ENCODE measurements at regions not wholly inside any gene's neighbourhood (a gene's known extent, or its start where the extent isn't known, plus 50 kb on each side); places are given as distances from the start of the nearest gene placed in this dataset.

- Histone ChIP-seq H3K36me3 (replicated peaks in 1 of 2) (no peaks in the 10 kb centered on the region), H3K27me3 (no peaks in the 10 kb centered on the region), H3K9me3 (replicated peaks in 1 of 3) (no peaks in the 10 kb centered on the region), H3K4me1 (replicated peaks in 1 of 2) (no peaks in the 10 kb centered on the region), H3K4me3 (no peak overlapping the region), H3K27ac (no peak overlapping the region)
- WGBS, 4 donors = 22 to 41% (median 32%) methylated on average over 1 of the region's 1 CpG
- intact Hi-C loops (cut with DNase I) = no loop called here
- no peak for TF ChIP-seq POLR2A (IDR thresholded peaks at IDR 0.05)
- TF ChIP-seq, protein P1, sequence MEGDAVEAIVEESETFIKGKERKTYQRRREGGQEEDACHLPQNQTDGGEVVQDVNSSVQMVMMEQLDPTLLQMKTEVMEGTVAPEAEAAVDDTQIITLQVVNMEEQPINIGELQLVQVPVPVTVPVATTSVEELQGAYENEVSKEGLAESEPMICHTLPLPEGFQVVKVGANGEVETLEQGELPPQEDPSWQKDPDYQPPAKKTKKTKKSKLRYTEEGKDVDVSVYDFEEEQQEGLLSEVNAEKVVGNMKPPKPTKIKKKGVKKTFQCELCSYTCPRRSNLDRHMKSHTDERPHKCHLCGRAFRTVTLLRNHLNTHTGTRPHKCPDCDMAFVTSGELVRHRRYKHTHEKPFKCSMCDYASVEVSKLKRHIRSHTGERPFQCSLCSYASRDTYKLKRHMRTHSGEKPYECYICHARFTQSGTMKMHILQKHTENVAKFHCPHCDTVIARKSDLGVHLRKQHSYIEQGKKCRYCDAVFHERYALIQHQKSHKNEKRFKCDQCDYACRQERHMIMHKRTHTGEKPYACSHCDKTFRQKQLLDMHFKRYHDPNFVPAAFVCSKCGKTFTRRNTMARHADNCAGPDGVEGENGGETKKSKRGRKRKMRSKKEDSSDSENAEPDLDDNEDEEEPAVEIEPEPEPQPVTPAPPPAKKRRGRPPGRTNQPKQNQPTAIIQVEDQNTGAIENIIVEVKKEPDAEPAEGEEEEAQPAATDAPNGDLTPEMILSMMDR (IDR thresholded peaks at IDR 0.05) = no peak
- DNase-seq = no peak
These were observed 299.6 kb downstream of the EMP1 start for GRCh38 chr12:13496111-13496510.

DNA sequence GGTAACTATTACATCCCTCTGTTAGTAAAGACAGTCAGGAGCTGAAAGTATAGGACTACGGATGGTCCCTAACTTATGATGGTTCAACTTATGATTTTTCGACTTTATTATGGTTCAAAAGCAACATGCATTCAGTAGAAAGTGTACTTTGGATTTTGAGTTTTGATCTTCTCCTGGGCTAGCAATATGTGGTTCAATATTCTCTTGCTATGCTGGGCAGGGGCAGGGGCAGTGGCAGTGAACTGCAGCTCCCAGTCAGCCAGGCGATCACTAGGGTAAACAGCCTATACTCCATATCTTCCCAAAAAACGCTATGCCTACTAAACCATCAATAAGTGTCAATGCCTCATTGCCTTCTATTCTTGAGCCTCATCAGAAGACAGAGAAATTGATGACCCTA, 292.7 kb downstream of the EMP1 start:
- intact Hi-C loops (cut with DNase I) = no loop called here
- Histone ChIP-seq H3K36me3 (replicated peaks in 1 of 2) (no peaks in the 10 kb centered on the region), H3K4me3 (no peak overlapping the region), H3K27me3 (no peaks in the 10 kb centered on the region), H3K27ac (no peak overlapping the region), H3K4me1 (replicated peaks in 1 of 2) (no peaks in the 10 kb centered on the region), H3K9me3 (replicated peaks in 1 of 3) (no peaks in the 10 kb centered on the region)
- no peak for DNase-seq
- TF ChIP-seq, protein P1 (IDR thresholded peaks at IDR 0.05) = no peak
- TF ChIP-seq POLR2A (IDR thresholded peaks at IDR 0.05) = no peak
- 77 to 89% (median 82%) methylated on average over 4 of the region's 4 CpGs for WGBS, 4 donors

GRCh38 chr12:13487326-13487725, 290.8 kb downstream of the EMP1 start:
- Histone ChIP-seq H3K27me3 (no peaks in the 10 kb centered on the region), H3K4me3 (no peak overlapping the region), H3K4me1 (replicated peaks in 1 of 2) (no peaks in the 10 kb centered on the region), H3K36me3 (replicated peaks in 1 of 2) (no peaks in the 10 kb centered on the region), H3K9me3 (replicated peaks in 1 of 3) (no peaks in the 10 kb centered on the region), H3K27ac (no peak overlapping the region)
- 77 to 85% (median 83%) methylated on average over 7 of the region's 7 CpGs for WGBS, 4 donors
- intact Hi-C loops (cut with DNase I) = no loop called here
- TF ChIP-seq POLR2A (IDR thresholded peaks at IDR 0.05) = no peak
- TF ChIP-seq, protein P1 (IDR thresholded peaks at IDR 0.05) = no peak
- DNase-seq = no peak

- no peak for DNase-seq
- no peaks in the 10 kb centered on the region for H3K9me3 ChIP-seq (replicated peaks in 1 of 3)
- no peak for TF ChIP-seq POLR2A (IDR thresholded peaks at IDR 0.05)
- TF ChIP-seq, protein P1 (IDR thresholded peaks at IDR 0.05) = no peak
- no peaks in the 10 kb centered on the region for H3K4me1 ChIP-seq (replicated peaks in 1 of 2)
- no peaks in the 10 kb centered on the region for H3K27me3 ChIP-seq
- no peaks in the 10 kb centered on the region for H3K36me3 ChIP-seq (replicated peaks in 1 of 2)
- H3K4me3 ChIP-seq = no peak overlapping the region
- intact Hi-C loops (cut with DNase I) = no loop called here
- 81 to 87% (median 83%) methylated on average over 3 of the region's 3 CpGs for WGBS, 4 donors
- H3K27ac ChIP-seq = no peak overlapping the region
These were observed 290.3 kb downstream of the EMP1 start for GRCh38 chr12:13486794-13487193.
